Caco-2 (cell line): ENCODE measurements at regions not wholly inside any gene's neighbourhood (a gene's known extent, or its start where the extent isn't known, plus 50 kb on each side); places are given as distances from the start of the nearest gene placed in this dataset.

Experiments used
- BruUV-seq: library from RNA; stranded (reverse); fragments of 400-500 nt; replicated peaks from 2 replicates; lab custom pipeline; 2021; lab: Mats Ljungman, UMichigan
- CTCF ChIA-PET: fragments of 300-600 bp; sonication (Branson Sonifier 250); formaldehyde crosslinking; loops from one replicate; lab custom pipeline; 2022; ENCODE audit warnings: antibody characterized with exemption; lab: Charles Lee
- POLR2A ChIA-PET: fragments of 300-600 bp; sonication (Branson Sonifier 250); formaldehyde crosslinking; loops from one replicate; lab custom pipeline; 2022; ENCODE audit warnings: antibody characterized with exemption; lab: Charles Lee
- DNase-seq, 2 experiments: peaks; one replicate each; pipeline versions ENCODE4 v3.0.0 to v3.0.0-alpha.2; 2020 to 2022
- H3K27me3 ChIP-seq: replicated peaks from 2 replicates; pipeline ENCODE4 v1.6.0; 2011; ENCODE audit warnings: low read length; ENCODE audit not compliant: control insufficient read depth, insufficient read depth
- H3K36me3 ChIP-seq: 2 replicates; pipeline ENCODE4 v1.5.1; 2011; ENCODE audit warnings: low read length; ENCODE audit not compliant: control insufficient read depth, insufficient read depth
- H3K4me1 ChIP-seq: fragments of 250-450 bp; sonication (Bioruptor Pico); 2 replicates; pipeline ENCODE4 v1.5.1; 2020; ENCODE audit warnings: mild to moderate bottlenecking
- H3K4me3 ChIP-seq: 2 replicates; pipeline ENCODE4 v1.5.1; 2011; ENCODE audit warnings: low read depth, mild to moderate bottlenecking, control low read depth, low read length
- H3K9me3 ChIP-seq: fragments of 250-450 bp; sonication (Bioruptor Pico); 2 replicates; pipeline ENCODE4 v1.5.1; 2020; ENCODE audit warnings: mild to moderate bottlenecking, moderate library complexity
- H3K27ac Mint-ChIP-seq: one replicate; pipeline ENCODE4 v1.8.0; 2022; ENCODE audit warnings: mixed read lengths; ENCODE audit not compliant: unreplicated experiment
- H3K27me3 Mint-ChIP-seq: one replicate; pipeline ENCODE4 v1.8.0; 2022; ENCODE audit warnings: mixed read lengths; ENCODE audit not compliant: insufficient read depth, unreplicated experiment
- H3K36me3 Mint-ChIP-seq: one replicate; pipeline ENCODE4 v1.8.0; 2022; ENCODE audit warnings: mild to moderate bottlenecking, mixed read lengths; ENCODE audit not compliant: insufficient read depth, unreplicated experiment
- H3K4me1 Mint-ChIP-seq: one replicate; pipeline ENCODE4 v1.8.0; 2022; ENCODE audit warnings: low read depth, mixed read lengths; ENCODE audit not compliant: unreplicated experiment
- H3K4me3 Mint-ChIP-seq: one replicate; pipeline ENCODE4 v1.8.0; 2022; ENCODE audit warnings: mild to moderate bottlenecking, moderate library complexity, mixed read lengths; ENCODE audit not compliant: unreplicated experiment
- H3K9me3 Mint-ChIP-seq: one replicate; pipeline ENCODE4 v1.8.0; 2022; ENCODE audit warnings: mixed read lengths; ENCODE audit not compliant: unreplicated experiment
- intact Hi-C: fragments of 100-400 bp; cut with micrococcal nuclease; formaldehyde crosslinking; loops from one replicate; pipeline ENCODE4 v1.10.0; 2022; ENCODE audit not compliant: unreplicated experiment
- TF ChIP-seq, protein P1 (sequence below), 2 experiments: fragments of 200-600 bp in 1 of 2; IDR thresholded peaks; 1 replicate in 1 of 2; 2 replicates in 1 of 2; pipeline versions ENCODE4 v1.5.1 to v1.8.0; 2011 to 2022; ENCODE audit warnings: antibody characterized with exemption in 1 of 2, control low read depth in 1 of 2, inconsistent platforms in 1 of 2, low read depth in 1 of 2, low read length in 1 of 2, mild to moderate bottlenecking in 1 of 2, moderate library complexity in 1 of 2; ENCODE audit not compliant: insufficient read depth in 1 of 2, severe bottlenecking in 1 of 2, unreplicated experiment in 1 of 2

- intact Hi-C loops = no loop called here
- Mint-ChIP-seq H3K36me3 (no peaks in the 10 kb centered on the region), H3K4me3 (no peak overlapping the region), H3K27ac (no peak overlapping the region), H3K9me3 (no peaks in the 10 kb centered on the region), H3K4me1 (no peaks in the 10 kb centered on the region), H3K27me3 (no peaks in the 10 kb centered on the region)
- BruUV-seq = no TSS peak
- H3K27me3 ChIP-seq = no peaks in the 10 kb centered on the region
- no peak overlapping the region for H3K4me3 ChIP-seq
- no peaks in the 10 kb centered on the region for H3K4me1 ChIP-seq
- CTCF ChIA-PET = no interaction called here
- POLR2A ChIA-PET = no interaction called here
- H3K36me3 ChIP-seq = no peaks in the 10 kb centered on the region
- H3K9me3 ChIP-seq = no peaks in the 10 kb centered on the region
- TF ChIP-seq, protein P1, sequence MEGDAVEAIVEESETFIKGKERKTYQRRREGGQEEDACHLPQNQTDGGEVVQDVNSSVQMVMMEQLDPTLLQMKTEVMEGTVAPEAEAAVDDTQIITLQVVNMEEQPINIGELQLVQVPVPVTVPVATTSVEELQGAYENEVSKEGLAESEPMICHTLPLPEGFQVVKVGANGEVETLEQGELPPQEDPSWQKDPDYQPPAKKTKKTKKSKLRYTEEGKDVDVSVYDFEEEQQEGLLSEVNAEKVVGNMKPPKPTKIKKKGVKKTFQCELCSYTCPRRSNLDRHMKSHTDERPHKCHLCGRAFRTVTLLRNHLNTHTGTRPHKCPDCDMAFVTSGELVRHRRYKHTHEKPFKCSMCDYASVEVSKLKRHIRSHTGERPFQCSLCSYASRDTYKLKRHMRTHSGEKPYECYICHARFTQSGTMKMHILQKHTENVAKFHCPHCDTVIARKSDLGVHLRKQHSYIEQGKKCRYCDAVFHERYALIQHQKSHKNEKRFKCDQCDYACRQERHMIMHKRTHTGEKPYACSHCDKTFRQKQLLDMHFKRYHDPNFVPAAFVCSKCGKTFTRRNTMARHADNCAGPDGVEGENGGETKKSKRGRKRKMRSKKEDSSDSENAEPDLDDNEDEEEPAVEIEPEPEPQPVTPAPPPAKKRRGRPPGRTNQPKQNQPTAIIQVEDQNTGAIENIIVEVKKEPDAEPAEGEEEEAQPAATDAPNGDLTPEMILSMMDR (IDR thresholded peaks at IDR 0.05; ENCODE audit: insufficient read depth in 1 of 2, low read depth in 1 of 2, low read length in 1 of 2, severe bottlenecking in 1 of 2, unreplicated experiment in 1 of 2) = no peak
- DNase-seq = no peak
These were observed 173.8 kb upstream of the NRSN1 start for GRCh38 chr6:23952245-23952644.

DNA sequence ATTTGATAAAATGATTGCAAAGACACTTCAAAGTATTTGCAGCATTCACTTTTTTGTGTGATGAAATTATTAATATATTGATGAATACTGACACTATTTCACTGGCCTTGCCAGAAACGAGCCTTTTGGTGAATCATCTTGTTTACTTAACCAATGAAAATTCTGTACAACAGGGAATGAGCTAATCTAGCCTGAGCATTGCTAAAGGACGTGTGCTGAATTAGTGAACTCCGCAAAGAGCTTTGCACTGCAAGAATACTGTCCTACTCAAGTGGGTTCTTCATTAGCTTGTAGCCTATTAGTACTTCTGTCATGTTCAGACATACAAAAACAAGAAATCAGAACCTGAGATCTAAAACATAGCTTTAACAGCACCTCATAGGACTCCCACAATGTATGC, 172.0 kb upstream of the NRSN1 start:
- H3K9me3 Mint-ChIP-seq = no peaks in the 10 kb centered on the region
- Histone ChIP-seq H3K4me1 (no peaks in the 10 kb centered on the region), H3K4me3 (no peak overlapping the region), H3K27me3 (no peaks in the 10 kb centered on the region), H3K36me3 (no peaks in the 10 kb centered on the region), H3K9me3 (no peaks in the 10 kb centered on the region)
- TF ChIP-seq, protein P1 (IDR thresholded peaks at IDR 0.05; ENCODE audit: insufficient read depth in 1 of 2, low read depth in 1 of 2, low read length in 1 of 2, severe bottlenecking in 1 of 2, unreplicated experiment in 1 of 2) = no peak
- H3K27me3 Mint-ChIP-seq = peaks cover under 1% of the 10 kb centered on the region
- H3K36me3 Mint-ChIP-seq = no peaks in the 10 kb centered on the region
- H3K27ac Mint-ChIP-seq = no peak overlapping the region
- DNase-seq = no peak
- H3K4me3 Mint-ChIP-seq = no peak overlapping the region
- BruUV-seq = no TSS peak
- H3K4me1 Mint-ChIP-seq = no peaks in the 10 kb centered on the region
- ChIA-PET CTCF (no interaction called here), POLR2A (no interaction called here)
- intact Hi-C loops = no loop called here

DNA sequence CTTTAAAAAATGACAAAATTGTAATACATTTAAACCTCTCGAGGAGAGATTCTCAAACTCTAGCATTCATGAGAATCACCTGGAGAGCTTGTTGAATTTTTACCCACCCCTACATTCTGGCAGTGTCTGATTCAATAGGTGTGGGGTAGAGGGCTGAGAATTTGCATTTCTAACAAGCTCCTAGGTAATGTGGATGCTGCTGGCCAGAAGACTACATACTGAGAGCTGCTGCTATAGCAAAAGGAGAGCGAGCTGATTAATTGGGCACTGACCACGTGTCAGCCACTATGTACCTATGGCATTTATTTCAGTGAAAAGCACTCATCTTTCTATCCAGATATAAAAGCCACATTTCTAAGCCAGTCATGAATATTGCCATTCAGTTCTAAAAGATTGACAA, 169.0 kb upstream of the NRSN1 start:
- H3K27me3 ChIP-seq = no peaks in the 10 kb centered on the region
- no peaks in the 10 kb centered on the region for H3K9me3 Mint-ChIP-seq
- ChIA-PET POLR2A (no interaction called here), CTCF (no interaction called here)
- no peaks in the 10 kb centered on the region for H3K9me3 ChIP-seq
- H3K4me3 Mint-ChIP-seq = no peak overlapping the region
- intact Hi-C loops = no loop called here
- H3K4me1 Mint-ChIP-seq = no peaks in the 10 kb centered on the region
- no peak overlapping the region for H3K4me3 ChIP-seq
- H3K36me3 ChIP-seq = no peaks in the 10 kb centered on the region
- no peaks in the 10 kb centered on the region for H3K36me3 Mint-ChIP-seq
- DNase-seq = no peak
- H3K27ac Mint-ChIP-seq = no peak overlapping the region
- H3K27me3 Mint-ChIP-seq = peaks cover 7% of the 10 kb centered on the region
- TF ChIP-seq, protein P1 (IDR thresholded peaks at IDR 0.05; ENCODE audit: insufficient read depth in 1 of 2, low read depth in 1 of 2, low read length in 1 of 2, severe bottlenecking in 1 of 2, unreplicated experiment in 1 of 2) = no peak
- H3K4me1 ChIP-seq = no peaks in the 10 kb centered on the region
- no TSS peak for BruUV-seq
